ENCODE measurements at regions not wholly inside any gene's neighbourhood (a gene's known extent, or its start where the extent isn't known, plus 50 kb on each side); places are given as distances from the start of the nearest gene placed in this dataset.

DNA sequence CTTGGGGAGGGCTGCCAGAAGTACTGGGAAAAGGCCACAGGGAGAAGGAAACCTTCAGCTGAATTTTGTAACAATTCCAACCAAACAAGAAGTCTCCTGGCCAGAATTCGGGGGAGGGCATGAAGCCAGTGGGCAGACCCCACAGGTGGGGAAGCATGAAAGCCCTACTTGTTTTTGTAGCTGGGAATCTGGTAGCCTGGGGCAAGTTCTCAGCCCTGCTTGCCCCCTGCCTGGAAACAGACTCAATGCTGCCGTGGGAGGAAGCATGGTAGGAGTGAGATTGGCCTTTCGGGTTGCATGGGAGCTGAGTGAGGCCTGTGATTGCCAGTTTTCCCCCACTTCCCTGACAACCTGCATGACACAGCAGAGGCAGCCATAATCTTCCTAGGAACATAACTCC lies 259.2 kb upstream of the RMST start:
- no peak for DNase-seq
- H3K27ac Mint-ChIP-seq: no peak overlapping the region
- CTCF ChIA-PET: interaction anchor here (0.5 kb wide), 1 partner anchor 1193 kb away, joined by 3 read pairs; no protein-coding TSS in a partner anchor
- no peaks in the 10 kb centered on the region for H3K36me3 ChIP-seq (replicated peaks in 1 of 2; ENCODE audit: control extremely low read depth in 1 of 2, control insufficient read depth in 1 of 2, extremely low read depth in 1 of 2, insufficient read depth in 2 of 2, low read length in 1 of 2)
- peaks cover 0 to 5% (median 0%) of the 10 kb centered on the region in 3 donors for H3K9me3 ChIP-seq (ENCODE audit: control extremely low read depth in 1 of 3, control insufficient read depth in 2 of 3, insufficient read depth in 1 of 3, low read length in 2 of 3)
- WGBS (ENCODE audit: insufficient coverage): 80% methylated on average over 1 of the region's 3 CpGs
- H3K9ac ChIP-seq (ENCODE audit: low read length): no peak overlapping the region
- no peak overlapping the region for H3K27ac ChIP-seq (ENCODE audit: low read length in 2 of 2)
- peaks cover 0 to 3% (median 0%) of the 10 kb centered on the region in 4 experiments for H3K27me3 ChIP-seq (replicated peaks in 1 of 4; ENCODE audit: control extremely low read depth in 1 of 4, control insufficient read depth in 3 of 4, insufficient read depth in 4 of 4, low read length in 3 of 4)
- H3K4me2 ChIP-seq (replicated peaks; ENCODE audit: low read depth, low read length, poor library complexity, severe bottlenecking): no peak overlapping the region
- intact Hi-C loops (cut with micrococcal nuclease): no loop called here
- no peak for ATAC-seq (ENCODE audit: low read depth)
- no peak overlapping the region for H3K4me3 ChIP-seq (ENCODE audit: control extremely low read depth in 1 of 5, extremely low read depth in 1 of 5, insufficient read depth in 1 of 5, low read depth in 2 of 5, low read length in 4 of 5)
- no peaks in the 10 kb centered on the region for H3K4me1 Mint-ChIP-seq
- H4K20me1 ChIP-seq (ENCODE audit: control insufficient read depth, insufficient read depth, low read length, poor library complexity, severe bottlenecking): no peaks in the 10 kb centered on the region
- H3K79me2 ChIP-seq (ENCODE audit: control insufficient read depth, insufficient read depth, low read length): no peaks in the 10 kb centered on the region
- no peak overlapping the region for H2AFZ ChIP-seq (ENCODE audit: insufficient read depth, low read depth, low read length, poor library complexity, severe bottlenecking)
- no peak overlapping the region for H3K4me3 Mint-ChIP-seq
- POLR2A ChIA-PET: no interaction called here
- no peaks in the 10 kb centered on the region for H3K9me3 Mint-ChIP-seq (ENCODE audit: insufficient read depth)
- no peaks in the 10 kb centered on the region for H3K4me1 ChIP-seq (ENCODE audit: control insufficient read depth in 2 of 2, insufficient read depth in 2 of 2, low read length in 2 of 2)
- TF ChIP-seq, protein P1, sequence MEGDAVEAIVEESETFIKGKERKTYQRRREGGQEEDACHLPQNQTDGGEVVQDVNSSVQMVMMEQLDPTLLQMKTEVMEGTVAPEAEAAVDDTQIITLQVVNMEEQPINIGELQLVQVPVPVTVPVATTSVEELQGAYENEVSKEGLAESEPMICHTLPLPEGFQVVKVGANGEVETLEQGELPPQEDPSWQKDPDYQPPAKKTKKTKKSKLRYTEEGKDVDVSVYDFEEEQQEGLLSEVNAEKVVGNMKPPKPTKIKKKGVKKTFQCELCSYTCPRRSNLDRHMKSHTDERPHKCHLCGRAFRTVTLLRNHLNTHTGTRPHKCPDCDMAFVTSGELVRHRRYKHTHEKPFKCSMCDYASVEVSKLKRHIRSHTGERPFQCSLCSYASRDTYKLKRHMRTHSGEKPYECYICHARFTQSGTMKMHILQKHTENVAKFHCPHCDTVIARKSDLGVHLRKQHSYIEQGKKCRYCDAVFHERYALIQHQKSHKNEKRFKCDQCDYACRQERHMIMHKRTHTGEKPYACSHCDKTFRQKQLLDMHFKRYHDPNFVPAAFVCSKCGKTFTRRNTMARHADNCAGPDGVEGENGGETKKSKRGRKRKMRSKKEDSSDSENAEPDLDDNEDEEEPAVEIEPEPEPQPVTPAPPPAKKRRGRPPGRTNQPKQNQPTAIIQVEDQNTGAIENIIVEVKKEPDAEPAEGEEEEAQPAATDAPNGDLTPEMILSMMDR (IDR thresholded peaks at IDR 0.05): no peak
- TF ChIP-seq EZH2 (IDR thresholded peaks at IDR 0.05; ENCODE audit: borderline replicate concordance, insufficient read depth, low read depth, low read length, poor library complexity, severe bottlenecking): no peak
- peaks cover 10% of the 10 kb centered on the region for H3K27me3 Mint-ChIP-seq

DNA sequence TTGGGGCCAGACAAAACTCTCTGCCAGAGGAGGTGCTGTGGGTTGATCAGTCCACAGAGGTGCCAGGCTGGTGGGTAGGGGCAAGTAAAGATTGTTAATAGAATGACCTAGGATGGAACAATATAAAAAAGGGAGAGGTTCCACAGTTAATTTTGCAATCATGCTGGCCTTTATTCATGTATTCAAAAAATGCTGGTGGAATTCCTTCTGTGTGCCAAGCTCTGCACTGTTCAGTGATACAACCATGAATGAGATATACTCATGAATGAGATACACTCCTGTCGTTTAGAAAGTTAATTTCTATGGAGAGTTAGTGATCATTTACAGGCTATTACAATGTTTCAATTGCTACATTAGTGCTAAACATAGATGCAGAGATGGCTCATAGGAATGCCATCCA lies 252.6 kb upstream of the RMST start:
- Histone ChIP-seq H4K20me1 (ENCODE audit: control insufficient read depth, insufficient read depth, low read length, poor library complexity, severe bottlenecking) (no peaks in the 10 kb centered on the region), H3K9ac (ENCODE audit: low read length) (no peak overlapping the region), H3K9me3 (ENCODE audit: control extremely low read depth in 1 of 3, control insufficient read depth in 2 of 3, insufficient read depth in 1 of 3, low read length in 2 of 3) (no peaks in the 10 kb centered on the region), H3K36me3 (replicated peaks in 1 of 2; ENCODE audit: control extremely low read depth in 1 of 2, control insufficient read depth in 1 of 2, extremely low read depth in 1 of 2, insufficient read depth in 2 of 2, low read length in 1 of 2) (no peaks in the 10 kb centered on the region), H3K4me3 (ENCODE audit: control extremely low read depth in 1 of 5, extremely low read depth in 1 of 5, insufficient read depth in 1 of 5, low read depth in 2 of 5, low read length in 4 of 5) (no peak overlapping the region), H3K4me1 (ENCODE audit: control insufficient read depth in 2 of 2, insufficient read depth in 2 of 2, low read length in 2 of 2) (no peaks in the 10 kb centered on the region), H2AFZ (ENCODE audit: insufficient read depth, low read depth, low read length, poor library complexity, severe bottlenecking) (no peak overlapping the region), H3K27ac (ENCODE audit: low read length in 2 of 2) (no peak overlapping the region), H3K79me2 (ENCODE audit: control insufficient read depth, insufficient read depth, low read length) (no peaks in the 10 kb centered on the region), H3K27me3 (replicated peaks in 1 of 4; ENCODE audit: control extremely low read depth in 1 of 4, control insufficient read depth in 3 of 4, insufficient read depth in 4 of 4, low read length in 3 of 4) (no peaks in the 10 kb centered on the region), H3K4me2 (replicated peaks; ENCODE audit: low read depth, low read length, poor library complexity, severe bottlenecking) (no peak overlapping the region)
- POLR2A ChIA-PET: no interaction called here
- H3K4me3 Mint-ChIP-seq: no peak overlapping the region
- H3K4me1 Mint-ChIP-seq: no peaks in the 10 kb centered on the region
- H3K9me3 Mint-ChIP-seq (ENCODE audit: insufficient read depth): no peaks in the 10 kb centered on the region
- peaks cover 4% of the 10 kb centered on the region for H3K27me3 Mint-ChIP-seq
- DNase-seq (no peak), ATAC-seq (ENCODE audit: low read depth) (no peak)
- TF ChIP-seq, protein P1 (IDR thresholded peaks at IDR 0.05): no peak
- no peak for TF ChIP-seq EZH2 (IDR thresholded peaks at IDR 0.05; ENCODE audit: borderline replicate concordance, insufficient read depth, low read depth, low read length, poor library complexity, severe bottlenecking)
- CTCF ChIA-PET: no interaction called here
- WGBS (ENCODE audit: insufficient coverage): no CpG with 5 or more reads among the region's 1 CpG
- H3K27ac Mint-ChIP-seq: no peak overlapping the region
- intact Hi-C loops (cut with micrococcal nuclease): no loop called here

Data from B cell (primary cell).